ENCODE measurements at regions not wholly inside any gene's neighbourhood (a gene's known extent, or its start where the extent isn't known, plus 50 kb on each side); places are given as distances from the start of the nearest gene placed in this dataset.

DNA sequence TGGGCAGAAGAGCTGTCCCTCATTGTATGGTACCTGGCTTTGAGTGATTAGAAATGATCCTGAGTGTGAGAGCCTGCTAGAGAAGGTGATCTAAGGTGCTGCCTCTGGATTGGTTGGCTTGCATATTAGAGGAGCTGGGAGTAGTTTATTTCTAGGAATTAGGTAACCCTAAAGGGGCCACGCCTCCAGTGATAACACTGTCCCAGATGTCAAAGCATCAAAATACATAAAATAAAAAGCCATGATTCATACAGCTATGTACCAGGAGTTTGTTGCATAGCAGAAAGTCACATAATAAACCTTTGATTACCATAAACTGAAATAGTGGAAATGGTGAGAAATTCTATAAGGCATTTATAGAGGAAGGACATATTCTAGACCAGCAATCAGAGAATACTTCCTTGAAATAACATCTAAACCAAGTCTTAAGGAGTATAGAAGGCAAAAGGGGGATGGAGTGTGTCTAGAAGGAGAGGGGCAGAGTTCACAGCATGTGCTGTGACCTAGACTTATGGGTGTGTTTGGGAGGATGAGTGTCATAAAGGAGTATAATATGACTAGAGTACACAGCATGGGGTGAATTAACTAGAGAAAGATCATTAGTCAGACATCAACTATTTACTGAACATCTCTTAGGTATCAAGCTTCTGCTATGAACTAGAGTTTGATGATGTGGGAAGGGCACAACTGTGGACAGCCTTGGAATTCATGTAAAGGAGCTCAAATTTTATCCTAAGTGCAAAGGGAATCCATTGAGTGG, 686.4 kb downstream of the GALC start:
- DNase-seq, result no peak
- H3K36me3 Mint-ChIP-seq (ENCODE audit: low read depth), result no peaks in the 10 kb centered on the region
- Histone ChIP-seq H3K36me3 (ENCODE audit: insufficient read depth, low read length) (no peaks in the 10 kb centered on the region), H3K9me3 (ENCODE audit: control insufficient read depth in 1 of 2, insufficient read depth in 1 of 2, low read length in 2 of 2) (peaks cover 0 to 6% of the 10 kb centered on the region in 2 experiments), H3K27me3 (ENCODE audit: control insufficient read depth in 1 of 2, insufficient read depth in 2 of 2, low read length in 2 of 2) (no peaks in the 10 kb centered on the region), H3K4me1 (ENCODE audit: insufficient read depth, low read length) (no peaks in the 10 kb centered on the region), H3K4me3 (ENCODE audit: low read length) (no peak overlapping the region), H3K27ac (ENCODE audit: low read depth in 1 of 2, low read length in 2 of 2) (no peak overlapping the region)
- no peaks in the 10 kb centered on the region for H3K27me3 Mint-ChIP-seq
- H3K9me3 Mint-ChIP-seq, result peaks cover 7% of the 10 kb centered on the region
- H3K27ac Mint-ChIP-seq, result no peak overlapping the region
- H3K4me1 Mint-ChIP-seq (ENCODE audit: low read depth), result no peaks in the 10 kb centered on the region
- ChIA-PET POLR2A (no interaction called here), CTCF (no interaction called here)
- no peak for ATAC-seq (ENCODE audit: poor library complexity)
- H3K4me3 Mint-ChIP-seq, result no peak overlapping the region
- TF ChIP-seq, protein P1, sequence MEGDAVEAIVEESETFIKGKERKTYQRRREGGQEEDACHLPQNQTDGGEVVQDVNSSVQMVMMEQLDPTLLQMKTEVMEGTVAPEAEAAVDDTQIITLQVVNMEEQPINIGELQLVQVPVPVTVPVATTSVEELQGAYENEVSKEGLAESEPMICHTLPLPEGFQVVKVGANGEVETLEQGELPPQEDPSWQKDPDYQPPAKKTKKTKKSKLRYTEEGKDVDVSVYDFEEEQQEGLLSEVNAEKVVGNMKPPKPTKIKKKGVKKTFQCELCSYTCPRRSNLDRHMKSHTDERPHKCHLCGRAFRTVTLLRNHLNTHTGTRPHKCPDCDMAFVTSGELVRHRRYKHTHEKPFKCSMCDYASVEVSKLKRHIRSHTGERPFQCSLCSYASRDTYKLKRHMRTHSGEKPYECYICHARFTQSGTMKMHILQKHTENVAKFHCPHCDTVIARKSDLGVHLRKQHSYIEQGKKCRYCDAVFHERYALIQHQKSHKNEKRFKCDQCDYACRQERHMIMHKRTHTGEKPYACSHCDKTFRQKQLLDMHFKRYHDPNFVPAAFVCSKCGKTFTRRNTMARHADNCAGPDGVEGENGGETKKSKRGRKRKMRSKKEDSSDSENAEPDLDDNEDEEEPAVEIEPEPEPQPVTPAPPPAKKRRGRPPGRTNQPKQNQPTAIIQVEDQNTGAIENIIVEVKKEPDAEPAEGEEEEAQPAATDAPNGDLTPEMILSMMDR (IDR thresholded peaks at IDR 0.05), result no peak
- intact Hi-C loops (cut with DNase I, micrococcal nuclease), result no loop called here

DNA sequence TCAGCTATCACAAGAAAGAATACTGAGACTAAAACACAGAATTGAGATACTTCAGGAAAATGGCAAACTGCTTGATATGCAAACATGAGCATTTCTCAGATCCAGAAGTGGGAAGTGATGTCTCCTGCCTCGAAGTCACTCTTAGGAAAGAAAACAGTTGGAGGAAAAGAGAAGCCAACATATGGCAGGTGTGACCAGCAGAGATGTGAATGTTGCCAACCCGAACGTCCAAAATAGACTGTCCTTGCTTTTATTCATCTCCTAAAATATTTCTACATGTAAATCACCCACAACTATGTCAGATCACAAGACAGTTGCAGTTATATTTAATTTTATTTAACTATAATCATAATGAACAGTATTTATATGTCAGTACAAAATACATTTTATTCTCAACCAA, 687.6 kb downstream of the GALC start:
- no peaks in the 10 kb centered on the region for H3K27me3 Mint-ChIP-seq
- ATAC-seq (ENCODE audit: poor library complexity) (no peak), DNase-seq (no peak)
- Histone ChIP-seq H3K36me3 (ENCODE audit: insufficient read depth, low read length) (no peaks in the 10 kb centered on the region), H3K27me3 (ENCODE audit: control insufficient read depth in 1 of 2, insufficient read depth in 2 of 2, low read length in 2 of 2) (no peaks in the 10 kb centered on the region), H3K4me1 (ENCODE audit: insufficient read depth, low read length) (no peaks in the 10 kb centered on the region), H3K27ac (ENCODE audit: low read depth in 1 of 2, low read length in 2 of 2) (no peak overlapping the region), H3K9me3 (ENCODE audit: control insufficient read depth in 1 of 2, insufficient read depth in 1 of 2, low read length in 2 of 2) (peaks cover 0 to 6% of the 10 kb centered on the region in 2 experiments), H3K4me3 (ENCODE audit: low read length) (no peak overlapping the region)
- intact Hi-C loops (cut with DNase I, micrococcal nuclease), result no loop called here
- no peaks in the 10 kb centered on the region for H3K4me1 Mint-ChIP-seq (ENCODE audit: low read depth)
- no peak overlapping the region for H3K4me3 Mint-ChIP-seq
- H3K9me3 Mint-ChIP-seq, result peaks cover 4% of the 10 kb centered on the region
- H3K36me3 Mint-ChIP-seq (ENCODE audit: low read depth), result no peaks in the 10 kb centered on the region
- TF ChIP-seq, protein P1 (IDR thresholded peaks at IDR 0.05), result no peak
- H3K27ac Mint-ChIP-seq, result no peak overlapping the region
- ChIA-PET CTCF (no interaction called here), POLR2A (no interaction called here)

DNA sequence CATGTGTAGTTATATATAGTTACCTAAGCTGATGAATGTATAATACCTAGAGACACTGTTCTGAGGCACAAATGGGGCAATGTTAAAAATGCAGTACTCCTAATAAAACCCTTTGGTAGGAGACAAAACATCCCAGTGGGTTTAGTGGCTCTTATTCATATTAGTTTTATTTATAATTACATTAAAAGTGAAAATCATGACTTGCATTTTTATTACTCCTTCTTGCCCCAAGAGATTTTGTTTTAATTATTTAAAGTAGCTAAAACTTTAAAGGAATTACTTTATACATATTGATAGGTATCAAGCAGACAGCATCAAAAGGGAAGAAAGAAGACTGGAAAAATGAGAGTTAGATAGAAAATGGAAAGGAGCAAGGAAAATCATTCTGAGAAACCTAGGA, 688.6 kb downstream of the GALC start:
- ChIA-PET CTCF (no interaction called here), POLR2A (no interaction called here)
- Mint-ChIP-seq H3K4me1 (ENCODE audit: low read depth) (no peaks in the 10 kb centered on the region), H3K27me3 (no peaks in the 10 kb centered on the region), H3K4me3 (no peak overlapping the region), H3K27ac (no peak overlapping the region), H3K36me3 (ENCODE audit: low read depth) (no peaks in the 10 kb centered on the region), H3K9me3 (peaks cover 4% of the 10 kb centered on the region)
- H3K27ac ChIP-seq (ENCODE audit: low read depth in 1 of 2, low read length in 2 of 2), result no peak overlapping the region
- no peak overlapping the region for H3K4me3 ChIP-seq (ENCODE audit: low read length)
- ATAC-seq (ENCODE audit: poor library complexity), result no peak
- H3K27me3 ChIP-seq (ENCODE audit: control insufficient read depth in 1 of 2, insufficient read depth in 2 of 2, low read length in 2 of 2), result no peaks in the 10 kb centered on the region
- no peaks in the 10 kb centered on the region for H3K36me3 ChIP-seq (ENCODE audit: insufficient read depth, low read length)
- intact Hi-C loops (cut with DNase I, micrococcal nuclease), result no loop called here
- H3K9me3 ChIP-seq (ENCODE audit: control insufficient read depth in 1 of 2, insufficient read depth in 1 of 2, low read length in 2 of 2), result peaks cover 0 to 5% of the 10 kb centered on the region in 2 experiments
- TF ChIP-seq, protein P1 (IDR thresholded peaks at IDR 0.05), result no peak
- H3K4me1 ChIP-seq (ENCODE audit: insufficient read depth, low read length), result no peaks in the 10 kb centered on the region
- DNase-seq, result no peak
